GM19240 (cell line): ENCODE measurements at regions not wholly inside any gene's neighbourhood (a gene's known extent, or its start where the extent isn't known, plus 50 kb on each side); places are given as distances from the start of the nearest gene placed in this dataset.

Source experiments
- DNase-seq: peaks from one replicate; pipeline ENCODE4 v3.0.0; 2011; ENCODE audit warnings: low spot score; ENCODE audit not compliant: insufficient read length

- no peak for DNase-seq
These were observed 308.9 kb downstream of the SLC6A15 start for GRCh38 chr12:84603484-84604248.

DNA sequence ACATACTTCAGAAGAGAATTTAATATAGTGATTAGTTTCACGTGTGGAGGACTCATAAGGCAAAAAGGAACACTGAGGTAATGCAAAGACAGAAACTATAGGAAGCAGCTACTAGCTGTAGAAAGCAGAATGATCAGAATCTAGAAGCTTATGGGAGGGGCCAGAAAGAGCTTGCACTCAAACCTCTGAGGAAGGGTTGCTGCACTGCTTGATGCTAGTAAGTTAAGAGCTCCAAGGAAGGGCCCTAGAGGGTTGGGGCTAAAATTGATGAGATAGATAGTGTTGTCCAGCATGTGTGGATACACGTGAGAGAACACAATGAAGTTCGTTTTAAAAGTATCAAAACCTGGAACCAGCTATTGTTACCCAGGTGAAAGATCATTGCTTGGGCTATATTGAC, 311.1 kb downstream of the SLC6A15 start:
- DNase-seq: no peak

GRCh38 chr12:84599539-84599938, 313.1 kb downstream of the SLC6A15 start:
- no peak for DNase-seq

DNA sequence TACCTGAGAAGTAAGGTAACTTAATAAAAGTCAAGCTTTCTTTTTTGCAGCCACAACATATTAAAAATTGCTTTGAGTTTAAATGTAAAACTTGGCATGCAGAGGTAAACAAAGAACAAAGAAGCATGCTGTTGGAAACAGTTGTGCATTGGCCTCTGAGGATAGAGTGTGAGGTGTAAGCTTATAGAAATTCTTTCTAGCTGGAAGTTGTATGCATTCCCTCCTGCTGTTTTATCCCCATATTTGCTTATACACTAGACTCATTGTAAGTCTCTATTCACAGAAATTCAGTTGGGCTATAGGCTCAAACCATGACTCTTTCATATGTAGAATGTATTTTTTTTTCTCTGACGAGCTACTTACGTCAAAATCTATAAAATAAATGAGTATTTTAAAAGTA, 316.3 kb downstream of the SLC6A15 start:
- DNase-seq: no peak

DNA sequence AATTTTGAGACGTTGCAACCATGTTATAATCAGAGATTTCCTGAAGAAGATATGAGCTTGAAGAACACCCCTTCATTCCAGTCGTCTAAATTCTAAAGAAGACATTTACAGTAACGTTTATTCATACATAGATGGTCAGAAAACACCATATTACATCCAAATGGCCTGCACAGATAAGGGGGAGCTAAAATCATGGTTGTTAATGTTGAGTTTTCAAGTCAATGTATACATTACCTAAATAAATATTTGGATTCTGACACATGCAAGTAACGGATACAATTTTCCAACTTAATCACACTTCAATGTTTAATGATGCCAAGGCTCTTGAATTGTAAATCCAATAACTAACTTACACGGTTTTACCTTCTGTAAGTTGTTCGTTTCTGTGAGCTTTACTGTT, 318.4 kb downstream of the SLC6A15 start:
- no peak for DNase-seq

GRCh38 chr12:84585776-84586395, 326.7 kb downstream of the SLC6A15 start:
- no peak for DNase-seq

- DNase-seq: no peak
These were observed 340.4 kb downstream of the SLC6A15 start for GRCh38 chr12:84572196-84572595.

DNA sequence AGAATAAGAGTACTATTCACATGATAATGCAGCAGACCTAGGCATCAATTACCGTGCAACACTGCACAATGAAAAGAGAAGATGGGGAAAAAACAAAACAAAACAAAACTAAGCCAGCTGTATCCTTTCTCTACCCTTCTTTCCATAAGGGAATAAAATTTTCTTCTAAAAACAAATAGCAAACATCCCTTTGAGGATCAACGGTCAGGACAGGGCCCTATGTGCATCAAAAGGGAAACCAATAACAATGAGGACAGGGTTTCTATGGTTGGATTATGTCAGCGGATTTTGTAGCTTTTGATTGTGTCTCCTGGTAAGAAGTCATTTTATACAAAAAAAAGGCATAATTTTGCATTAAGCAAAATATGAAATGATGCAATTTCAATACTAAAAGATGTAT, 350.3 kb downstream of the SLC6A15 start:
- no peak for DNase-seq

- no peak for DNase-seq
These were observed 351.2 kb downstream of the SLC6A15 start for GRCh38 chr12:84561351-84561750.

- no peak for DNase-seq
These were observed 358.3 kb downstream of the SLC6A15 start for GRCh38 chr12:84554199-84554723.

GRCh38 chr12:84553331-84554117, 359.1 kb downstream of the SLC6A15 start:
- DNase-seq: no peak

DNA sequence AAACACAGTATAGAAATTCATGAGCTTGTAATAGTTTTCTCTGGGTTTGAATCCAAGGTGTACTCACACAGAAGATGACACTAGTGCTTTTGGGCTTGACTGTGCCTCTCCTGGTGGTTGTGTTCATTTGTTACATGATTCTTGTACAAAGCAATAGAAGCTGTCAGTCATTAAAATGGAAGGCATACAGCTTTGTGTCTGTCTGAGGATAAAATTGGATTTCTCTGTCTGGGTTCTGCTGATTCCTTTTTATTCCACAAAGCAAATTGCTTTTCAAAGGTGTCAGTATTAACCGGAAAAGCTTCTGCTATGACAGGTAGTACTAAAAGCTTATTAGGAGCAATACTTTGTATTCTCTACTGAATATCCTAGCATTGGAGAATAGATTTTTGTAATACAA, 361.2 kb downstream of the SLC6A15 start:
- no peak for DNase-seq

- DNase-seq: no peak
These were observed 362.1 kb downstream of the SLC6A15 start for GRCh38 chr12:84550518-84550917.

DNA sequence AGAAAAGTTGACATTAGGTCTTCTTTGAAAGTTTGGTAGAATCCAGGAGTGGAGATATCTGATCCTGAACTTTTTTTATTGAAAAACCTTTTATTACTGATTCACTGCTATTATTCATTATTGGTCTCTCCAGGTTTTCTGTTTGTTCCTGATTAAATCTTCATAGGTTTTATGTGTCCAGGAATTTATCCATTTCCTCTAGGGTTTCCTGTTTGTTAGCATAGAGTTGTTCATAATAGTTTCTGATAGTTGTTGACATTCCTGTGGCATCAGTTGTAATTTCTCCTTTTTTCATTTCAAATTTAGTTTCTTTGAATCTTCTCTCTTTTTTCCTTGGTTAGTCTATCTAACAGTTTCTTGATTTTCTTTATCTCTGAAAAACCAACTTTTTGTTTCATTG, 370.3 kb downstream of the SLC6A15 start:
- DNase-seq: no peak

- no peak for DNase-seq
These were observed 374.9 kb downstream of the SLC6A15 start for GRCh38 chr12:84537666-84538065.

DNA sequence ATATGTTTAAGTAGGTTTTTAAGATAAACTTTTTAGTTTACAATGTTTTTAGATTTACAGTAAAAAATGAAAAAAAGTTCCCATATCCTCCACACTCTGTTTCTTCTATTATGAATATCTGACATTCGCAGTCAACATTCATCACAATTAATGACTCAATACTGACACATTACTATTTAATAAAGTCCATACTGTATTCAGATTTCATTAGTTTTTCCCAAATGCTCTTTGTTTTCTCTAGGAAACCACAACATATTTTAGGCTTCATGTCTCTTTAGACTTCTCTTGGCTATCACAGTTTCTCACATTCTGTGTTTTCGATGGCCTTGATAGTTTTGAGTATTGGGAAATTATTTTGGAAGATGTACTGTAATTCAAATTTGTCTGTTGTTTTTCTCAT, 399.8 kb downstream of the SLC6A15 start:
- DNase-seq: no peak

- DNase-seq: no peak
These were observed 403.7 kb downstream of the SLC6A15 start for GRCh38 chr12:84508851-84509260.

- no peak for DNase-seq
These were observed 404.4 kb downstream of the SLC6A15 start for GRCh38 chr12:84507956-84508850.

DNA sequence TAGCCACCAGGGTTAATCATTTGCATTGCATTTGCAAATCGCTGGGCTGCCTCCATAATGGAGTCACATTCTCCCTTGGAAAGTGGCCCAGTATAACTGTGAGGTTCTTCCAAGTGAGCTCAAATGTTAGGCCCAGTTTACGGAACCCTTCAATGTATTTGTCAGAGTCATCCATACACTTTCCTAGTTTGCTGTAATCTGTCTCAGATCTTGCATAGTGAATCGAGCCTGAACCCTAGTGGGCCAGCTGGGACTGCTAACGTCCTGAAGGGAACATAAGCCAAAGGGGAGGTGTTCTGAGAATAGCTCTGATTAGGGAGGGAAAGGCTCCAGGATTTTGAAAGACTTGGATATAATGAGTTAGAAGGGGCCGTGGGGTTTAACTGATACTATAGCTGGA, 406.3 kb downstream of the SLC6A15 start:
- no peak for DNase-seq

- no peak for DNase-seq
These were observed 409.5 kb downstream of the SLC6A15 start for GRCh38 chr12:84502907-84503787.
